Upper lobe of left lung (tissue), 6 donors: ENCODE measurements at regions not wholly inside any gene's neighbourhood (a gene's known extent, or its start where the extent isn't known, plus 50 kb on each side); places are given as distances from the start of the nearest gene placed in this dataset.
"Not testable (repeated sequence)": the region's sequence is repeated elsewhere in the genome, so short reads cannot be mapped to it uniquely, and the experiment has no call there.

ENCODE experiments used
- ATAC-seq, 2 donors: fragments of 200-7000 bp; cut with Tn5 transposase; one replicate each; pipeline ENCODE4 v1.9.1; 2022; ENCODE audit warnings: mild to moderate bottlenecking in 2 of 2, moderate library complexity in 2 of 2; ENCODE audit not compliant: low FRiP score in 2 of 2
- DNase-seq, 2 donors: peaks; one replicate each; pipeline ENCODE4 v3.0.0-alpha.2; 2019 to 2020
- H3K27ac ChIP-seq, 4 donors: fragments of 200-600 bp; sonication (generic); one replicate each; pipeline ENCODE4 v1.5.1; 2016 to 2019
- H3K27me3 ChIP-seq, 4 donors: fragments of 200-600 bp; sonication (generic); one replicate each; pipeline ENCODE4 v1.5.1; 2017 to 2019
- H3K36me3 ChIP-seq, 4 donors: fragments of 200-600 bp; sonication (generic); one replicate each; pipeline ENCODE4 v1.5.1; 2016 to 2019
- H3K4me1 ChIP-seq, 4 donors: fragments of 200-600 bp; sonication (generic); one replicate each; pipeline ENCODE4 v1.5.1; 2018 to 2019
- H3K4me3 ChIP-seq, 4 donors: fragments of 200-600 bp; sonication (generic); one replicate each; pipeline ENCODE4 v1.5.1; 2017 to 2019; ENCODE audit warnings: mild to moderate bottlenecking in 2 of 4, moderate library complexity in 1 of 4
- H3K9me3 ChIP-seq, 4 donors: fragments of 200-600 bp; sonication (generic); one replicate each; pipeline ENCODE4 v1.5.1; 2018 to 2019
- POLR2A ChIP-seq, 4 donors: fragments of 450-650 bp; IDR thresholded peaks; one replicate each; pipeline ENCODE4 v1.5.1; 2016 to 2017; ENCODE audit warnings: antibody characterized with exemption in 4 of 4, mild to moderate bottlenecking in 2 of 4
- POLR2AphosphoS5 ChIP-seq, 2 donors: sonication (generic); formaldehyde crosslinking; IDR thresholded peaks; one replicate each; pipeline ENCODE4 v1.5.1; 2017; ENCODE audit warnings: antibody characterized with exemption in 2 of 2
- WGBS, 2 donors: methylation state at CpG; one replicate each; pipeline ENCODE4 v1.1.5; 2017 to 2018; 5-methylcytosine and 5-hydroxymethylcytosine counted together
- donor health status: DM: no; HTN: no; CAD: no; lungs with moderate emphysema.
- donor health status: DM: no; HTN: yes; CAD: no; lungs with severe emphysema.

- ATAC-seq (peak; percentile 97 to 99), DNase-seq (peak; percentile 83 to 98)
- H3K4me3 ChIP-seq = peak overlapping the region; percentile 66 to 89 (median 76)
- WGBS, 2 donors = 0 to 1% methylated on average over 11 to 39 of the region's 87 CpGs
- peak overlapping the region; percentile 83 to 95 (median 90) for H3K27ac ChIP-seq
- peak; percentile 80 to 81 for TF ChIP-seq POLR2AphosphoS5 (IDR thresholded peaks at IDR 0.05)
- peak in 3 of 4 donors; percentile 64 to 85 (median 65) for TF ChIP-seq POLR2A (IDR thresholded peaks at IDR 0.05)
- not testable (repeated sequence) for H3K9me3 ChIP-seq, H3K36me3 ChIP-seq, H3K27me3 ChIP-seq
- H3K4me1 ChIP-seq = peaks cover 14 to 22% (median 17%) of the 10 kb centered on the region in 4 donors
These were observed 93.0 kb downstream of the CRLF3 start for GRCh38 chr17:30731210-30732132.

GRCh38 chr17:30730837-30731209 lies 93.7 kb downstream of the CRLF3 start:
- Histone ChIP-seq H3K4me3 (peak overlapping the region in 3 of 4 donors; percentile 66 to 89 (median 70)), H3K27ac (peak overlapping the region in 3 of 4 donors; percentile 89 to 95 (median 92)), H3K4me1 (peaks cover 14 to 22% (median 17%) of the 10 kb centered on the region in 4 donors)
- not testable (repeated sequence) for H3K9me3 ChIP-seq, ATAC-seq, H3K36me3 ChIP-seq, H3K27me3 ChIP-seq, DNase-seq
- WGBS, 2 donors = 45 to 46% methylated on average over 17 of the region's 17 CpGs

- not testable (repeated sequence) for H3K36me3 ChIP-seq, H3K9me3 ChIP-seq, H3K27me3 ChIP-seq, ATAC-seq, H3K4me3 ChIP-seq
- 97% methylated on average over 8 of the region's 8 CpGs for WGBS, 2 donors
- Histone ChIP-seq H3K4me1 (peaks cover 14 to 22% (median 17%) of the 10 kb centered on the region in 4 donors), H3K27ac (peak overlapping the region in 2 of 4 donors; percentile 92 to 95)
- DNase-seq = peak in 1 of 2 donors; percentile 15
These were observed 94.2 kb downstream of the CRLF3 start for GRCh38 chr17:30730171-30730836.

GRCh38 chr17:30729471-30730170 lies 94.9 kb downstream of the CRLF3 start:
- peak in 1 of 2 donors; percentile 16 for DNase-seq
- H3K4me3 ChIP-seq, H3K9me3 ChIP-seq, H3K27me3 ChIP-seq, ATAC-seq, H3K36me3 ChIP-seq: not testable (repeated sequence)
- peak overlapping the region in 1 of 4 donors; percentile 57 for H3K27ac ChIP-seq
- WGBS, 2 donors = 90 to 95% methylated on average over 13 to 14 of the region's 14 CpGs
- H3K4me1 ChIP-seq = peaks cover 14 to 22% (median 17%) of the 10 kb centered on the region in 4 donors

- WGBS, 2 donors = 87 to 91% methylated on average over 4 to 8 of the region's 8 CpGs
- not testable (repeated sequence) for H3K4me1 ChIP-seq, ATAC-seq, H3K27me3 ChIP-seq, H3K9me3 ChIP-seq, H3K27ac ChIP-seq, H3K36me3 ChIP-seq, H3K4me3 ChIP-seq, DNase-seq
These were observed 97.0 kb downstream of the CRLF3 start for GRCh38 chr17:30727517-30727916.

- not testable (repeated sequence) for DNase-seq, H3K36me3 ChIP-seq, H3K27me3 ChIP-seq, H3K4me1 ChIP-seq, H3K9me3 ChIP-seq, H3K27ac ChIP-seq, ATAC-seq, H3K4me3 ChIP-seq
- 92 to 93% methylated on average over 12 of the region's 12 CpGs for WGBS, 2 donors
These were observed 97.8 kb downstream of the CRLF3 start for GRCh38 chr17:30726734-30727133.

GRCh38 chr17:30726310-30726709 lies 98.2 kb downstream of the CRLF3 start:
- not testable (repeated sequence) for H3K27me3 ChIP-seq, H3K4me1 ChIP-seq, DNase-seq, H3K4me3 ChIP-seq, H3K36me3 ChIP-seq, ATAC-seq, H3K9me3 ChIP-seq, H3K27ac ChIP-seq
- 98% methylated on average over 9 of the region's 9 CpGs for WGBS, 2 donors

- H3K27ac ChIP-seq, ATAC-seq, H3K4me1 ChIP-seq, H3K4me3 ChIP-seq, H3K9me3 ChIP-seq, H3K27me3 ChIP-seq, H3K36me3 ChIP-seq: not testable (repeated sequence)
- DNase-seq = peak in 1 of 2 donors; percentile 37
- WGBS, 2 donors = 78 to 81% methylated on average over 11 of the region's 11 CpGs
These were observed 100.3 kb downstream of the CRLF3 start for GRCh38 chr17:30724034-30724650.

GRCh38 chr17:30722114-30722780 lies 102.2 kb downstream of the CRLF3 start:
- not testable (repeated sequence) for H3K27ac ChIP-seq, H3K27me3 ChIP-seq, H3K4me3 ChIP-seq, H3K4me1 ChIP-seq, H3K36me3 ChIP-seq, H3K9me3 ChIP-seq, ATAC-seq
- DNase-seq = peak in 1 of 2 donors; percentile 49
- 93 to 97% methylated on average over 6 to 12 of the region's 12 CpGs for WGBS, 2 donors

GRCh38 chr17:30720971-30721370 lies 103.5 kb downstream of the CRLF3 start:
- not testable (repeated sequence) for H3K27me3 ChIP-seq, H3K4me1 ChIP-seq, ATAC-seq, H3K36me3 ChIP-seq, H3K9me3 ChIP-seq, H3K4me3 ChIP-seq, H3K27ac ChIP-seq, DNase-seq
- 86 to 89% methylated on average over 4 to 5 of the region's 5 CpGs for WGBS, 2 donors
